CD4-positive, alpha-beta T cell treated with Interferon gamma for 1 hour (primary cell): ENCODE measurements at regions not wholly inside any gene's neighbourhood (a gene's known extent, or its start where the extent isn't known, plus 50 kb on each side); places are given as distances from the start of the nearest gene placed in this dataset.
A peak's percentile ranks its signal among the peaks of the same experiment; 100 is the strongest.

Experiments used
- DNase-seq: peaks from one replicate; pipeline ENCODE4 v3.0.0-alpha.2; 2020

- DNase-seq, result no peak
These were observed 63.9 kb upstream of the SORCS3 start for GRCh38 chr10:104577163-104577562.

- DNase-seq, result no peak
These were observed 63.1 kb upstream of the SORCS3 start for GRCh38 chr10:104577861-104578521.

GRCh38 chr10:104578671-104579070, 62.4 kb upstream of the SORCS3 start:
- DNase-seq, result no peak

GRCh38 chr10:104579136-104579535, 62.0 kb upstream of the SORCS3 start:
- no peak for DNase-seq

GRCh38 chr10:104580321-104580720, 60.8 kb upstream of the SORCS3 start:
- DNase-seq, result no peak

- DNase-seq, result peak; percentile 44
These were observed 60.1 kb upstream of the SORCS3 start for GRCh38 chr10:104580774-104581675.

GRCh38 chr10:104581884-104582601, 59.0 kb upstream of the SORCS3 start:
- DNase-seq, result no peak

- DNase-seq, result no peak
These were observed 58.5 kb upstream of the SORCS3 start for GRCh38 chr10:104582602-104582951.

- DNase-seq, result no peak
These were observed 58.1 kb upstream of the SORCS3 start for GRCh38 chr10:104582966-104583365.

GRCh38 chr10:104584541-104584940, 56.5 kb upstream of the SORCS3 start:
- DNase-seq, result no peak

- DNase-seq, result no peak
These were observed 53.3 kb upstream of the SORCS3 start for GRCh38 chr10:104587751-104588150.

GRCh38 chr10:104589431-104589830, 51.7 kb upstream of the SORCS3 start:
- DNase-seq, result no peak

GRCh38 chr10:104589871-104590270, 51.2 kb upstream of the SORCS3 start:
- no peak for DNase-seq
